ENCODE measurements at regions not wholly inside any gene's neighbourhood (a gene's known extent, or its start where the extent isn't known, plus 50 kb on each side); places are given as distances from the start of the nearest gene placed in this dataset.

DNA sequence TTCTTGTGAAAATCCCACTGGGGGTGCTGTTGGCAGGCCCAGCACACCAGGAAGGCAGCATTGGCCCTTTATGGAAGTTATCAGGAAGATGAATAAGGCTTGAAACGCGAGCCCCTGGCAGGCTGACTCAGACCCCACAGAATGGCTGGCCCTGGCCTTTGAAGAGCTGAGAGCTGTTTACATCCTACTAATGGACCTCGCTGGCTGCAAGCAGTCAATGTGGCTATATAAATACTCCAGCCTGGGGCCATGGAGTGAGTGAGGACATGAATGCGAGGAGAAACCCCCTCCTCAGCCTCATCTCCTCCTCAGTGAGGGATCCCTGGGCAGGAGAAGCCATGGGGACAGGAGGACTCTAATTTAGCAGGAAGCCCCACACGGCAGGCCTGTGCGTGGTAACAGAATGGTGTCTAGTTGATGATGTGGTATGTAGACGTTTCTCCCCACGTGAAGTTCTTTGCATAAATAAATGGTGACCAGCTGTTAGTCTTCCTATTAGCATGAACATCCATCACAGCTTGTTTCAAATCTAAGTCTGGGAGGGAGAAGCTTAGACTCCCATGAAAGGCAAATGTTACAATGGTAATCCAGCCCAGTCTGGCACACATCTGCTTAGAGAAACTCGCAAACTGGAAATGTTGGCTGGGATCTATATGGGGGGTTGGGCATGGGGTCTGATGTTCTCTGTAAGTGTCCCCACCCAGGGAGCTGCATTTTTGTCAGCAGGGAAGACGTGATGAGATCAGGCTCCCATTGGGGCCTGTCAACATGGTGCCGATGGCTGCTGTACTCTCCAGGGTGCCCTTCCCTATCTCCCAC, 175.1 kb upstream of the PITX1 start:
- no peak overlapping the region for H3K4me3 ChIP-seq
- peak overlapping the region in 3 of 4 donors; percentile 63 to 73 (median 69) for H3K27ac ChIP-seq
- H3K36me3 ChIP-seq: no peaks in the 10 kb centered on the region
- peak; percentile 60 for ATAC-seq
- peaks cover 0 to 45% (median 8%) of the 10 kb centered on the region in 3 donors for H3K4me1 ChIP-seq
- WGBS, 2 donors (ENCODE audit: low coverage in 1 of 2): 16 to 23% methylated on average over 4 of the region's 11 CpGs
- H3K27me3 ChIP-seq: no peaks in the 10 kb centered on the region
- H3K9me3 ChIP-seq: no peaks in the 10 kb centered on the region
- TF ChIP-seq POLR2AphosphoS5 (IDR thresholded peaks at IDR 0.05) (peak; percentile 85), EP300 (IDR thresholded peaks at IDR 0.05) (no peak), POLR2A (IDR thresholded peaks at IDR 0.05) (no peak)
- TF ChIP-seq, protein P1, sequence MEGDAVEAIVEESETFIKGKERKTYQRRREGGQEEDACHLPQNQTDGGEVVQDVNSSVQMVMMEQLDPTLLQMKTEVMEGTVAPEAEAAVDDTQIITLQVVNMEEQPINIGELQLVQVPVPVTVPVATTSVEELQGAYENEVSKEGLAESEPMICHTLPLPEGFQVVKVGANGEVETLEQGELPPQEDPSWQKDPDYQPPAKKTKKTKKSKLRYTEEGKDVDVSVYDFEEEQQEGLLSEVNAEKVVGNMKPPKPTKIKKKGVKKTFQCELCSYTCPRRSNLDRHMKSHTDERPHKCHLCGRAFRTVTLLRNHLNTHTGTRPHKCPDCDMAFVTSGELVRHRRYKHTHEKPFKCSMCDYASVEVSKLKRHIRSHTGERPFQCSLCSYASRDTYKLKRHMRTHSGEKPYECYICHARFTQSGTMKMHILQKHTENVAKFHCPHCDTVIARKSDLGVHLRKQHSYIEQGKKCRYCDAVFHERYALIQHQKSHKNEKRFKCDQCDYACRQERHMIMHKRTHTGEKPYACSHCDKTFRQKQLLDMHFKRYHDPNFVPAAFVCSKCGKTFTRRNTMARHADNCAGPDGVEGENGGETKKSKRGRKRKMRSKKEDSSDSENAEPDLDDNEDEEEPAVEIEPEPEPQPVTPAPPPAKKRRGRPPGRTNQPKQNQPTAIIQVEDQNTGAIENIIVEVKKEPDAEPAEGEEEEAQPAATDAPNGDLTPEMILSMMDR (IDR thresholded peaks at IDR 0.05): peak in 1 of 4 experiments; percentile 28

DNA sequence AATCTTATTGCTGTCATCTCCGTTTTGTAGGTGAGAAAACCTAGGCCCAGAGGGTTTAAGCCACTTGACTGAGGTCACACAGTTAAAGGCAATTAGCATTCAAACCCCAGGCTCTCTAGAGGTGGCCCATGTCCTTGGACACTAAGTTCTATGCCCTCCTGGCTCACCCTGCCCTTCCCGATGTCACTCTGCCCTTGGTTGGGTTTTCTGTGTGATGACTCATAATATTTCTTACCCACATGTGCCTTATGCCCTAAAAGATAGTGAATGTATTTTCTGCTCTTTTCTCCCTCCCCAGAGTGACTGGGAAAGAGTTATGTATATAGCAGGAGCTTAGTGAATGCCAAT, 174.5 kb upstream of the PITX1 start:
- Histone ChIP-seq H3K36me3 (no peaks in the 10 kb centered on the region), H3K9me3 (peaks cover 0 to 4% (median 0%) of the 10 kb centered on the region in 3 donors), H3K4me3 (no peak overlapping the region), H3K4me1 (peaks cover 0 to 45% (median 8%) of the 10 kb centered on the region in 3 donors), H3K27ac (peak overlapping the region in 3 of 4 donors; percentile 63 to 73 (median 69)), H3K27me3 (no peaks in the 10 kb centered on the region)
- peak; percentile 44 for ATAC-seq
- TF ChIP-seq POLR2A (IDR thresholded peaks at IDR 0.05): no peak
- TF ChIP-seq, protein P1 (IDR thresholded peaks at IDR 0.05): peak in 1 of 4 experiments; percentile 9
- WGBS, 2 donors (ENCODE audit: low coverage in 1 of 2): 40 to 58% methylated on average over 1 to 2 of the region's 2 CpGs

DNA sequence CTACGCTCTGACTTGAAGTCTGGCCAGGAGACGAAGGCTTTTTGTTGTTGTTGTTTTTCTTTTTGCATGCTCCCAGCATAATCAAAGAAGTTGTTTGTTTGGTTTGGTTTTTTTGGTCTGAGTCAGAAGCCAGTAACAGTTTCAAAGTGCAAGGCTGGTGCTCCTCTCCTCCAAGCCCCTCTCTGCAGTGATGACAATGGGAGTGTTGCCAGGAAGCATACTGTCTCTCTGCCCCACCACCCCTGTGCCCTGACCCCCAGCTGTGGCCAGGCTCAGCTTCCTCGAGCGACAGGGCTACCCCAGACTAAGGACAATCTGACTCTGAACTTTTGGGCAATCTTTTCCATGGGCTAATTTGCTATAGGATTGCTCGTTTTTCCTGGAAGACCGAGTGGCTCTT, 173.8 kb upstream of the PITX1 start:
- WGBS, 2 donors (ENCODE audit: low coverage in 1 of 2): 63% methylated on average over 4 of the region's 6 CpGs; no CpG with 5 or more reads in 1 of the 2 donors
- Histone ChIP-seq H3K9me3 (peaks cover 0 to 10% (median 0%) of the 10 kb centered on the region in 3 donors), H3K4me1 (peaks cover 0 to 45% (median 8%) of the 10 kb centered on the region in 3 donors), H3K36me3 (no peaks in the 10 kb centered on the region), H3K27ac (peak overlapping the region in 1 of 4 donors; percentile 73), H3K27me3 (no peaks in the 10 kb centered on the region), H3K4me3 (no peak overlapping the region)
- ATAC-seq: no peak
- TF ChIP-seq, protein P1 (IDR thresholded peaks at IDR 0.05): no peak
- no peak for TF ChIP-seq POLR2AphosphoS5 (IDR thresholded peaks at IDR 0.05)
- TF ChIP-seq EP300 (IDR thresholded peaks at IDR 0.05): no peak
- no peak for TF ChIP-seq POLR2A (IDR thresholded peaks at IDR 0.05)

DNA sequence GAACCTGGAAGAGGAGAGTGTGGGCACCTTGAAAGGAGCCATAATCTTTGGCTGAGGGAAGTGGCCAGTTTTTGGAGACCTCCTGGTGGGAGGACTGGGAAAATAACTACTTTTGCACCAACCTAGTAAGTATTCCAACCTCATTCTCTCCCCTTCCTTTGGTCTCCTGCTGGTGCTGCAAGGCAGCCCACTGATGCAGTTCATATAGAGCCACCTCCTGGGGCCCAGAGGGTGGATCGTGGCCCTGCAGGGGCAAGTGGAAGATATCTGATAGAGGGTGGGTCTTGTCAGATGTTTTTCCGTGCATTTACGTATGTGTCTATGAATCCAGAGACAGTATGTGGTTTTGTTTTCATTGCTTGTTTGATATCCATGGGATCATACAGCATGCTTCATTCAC, 172.8 kb upstream of the PITX1 start:
- Histone ChIP-seq H3K36me3 (no peaks in the 10 kb centered on the region), H3K27ac (no peak overlapping the region), H3K9me3 (peaks cover 0 to 20% (median 0%) of the 10 kb centered on the region in 3 donors), H3K4me1 (peaks cover 0 to 37% (median 8%) of the 10 kb centered on the region in 3 donors), H3K27me3 (no peaks in the 10 kb centered on the region), H3K4me3 (no peak overlapping the region)
- WGBS, 2 donors (ENCODE audit: low coverage in 1 of 2): 89 to 93% methylated on average over 2 to 3 of the region's 3 CpGs
- ATAC-seq: no peak
- TF ChIP-seq POLR2AphosphoS5 (IDR thresholded peaks at IDR 0.05) (no peak), EP300 (IDR thresholded peaks at IDR 0.05) (no peak), POLR2A (IDR thresholded peaks at IDR 0.05) (no peak)
- TF ChIP-seq, protein P1 (IDR thresholded peaks at IDR 0.05): no peak

Measured in gastroesophageal sphincter (tissue), 4 donors.